ENCODE measurements at regions not wholly inside any gene's neighbourhood (a gene's known extent, or its start where the extent isn't known, plus 50 kb on each side); places are given as distances from the start of the nearest gene placed in this dataset.
"Not testable (repeated sequence)": the region's sequence is repeated elsewhere in the genome, so short reads cannot be mapped to it uniquely, and the experiment has no call there.

GRCh38 chr4:17038510-17039176 is 140.2 kb upstream of the LDB2 start:
- no peak for DNase-seq

GRCh38 chr4:17033768-17034181 is 135.3 kb upstream of the LDB2 start:
- DNase-seq, result no peak

- DNase-seq, result no peak
These were observed 134.8 kb upstream of the LDB2 start for GRCh38 chr4:17033025-17033767.

GRCh38 chr4:17030543-17030942 is 132.1 kb upstream of the LDB2 start:
- no peak for DNase-seq

GRCh38 chr4:17029964-17030363 is 131.5 kb upstream of the LDB2 start:
- no peak for DNase-seq

- DNase-seq, result no peak
These were observed 131.0 kb upstream of the LDB2 start for GRCh38 chr4:17029432-17029831.

GRCh38 chr4:17027495-17027894 is 129.1 kb upstream of the LDB2 start:
- DNase-seq, result no peak

- no peak for DNase-seq
These were observed 126.0 kb upstream of the LDB2 start for GRCh38 chr4:17024425-17024824.

- DNase-seq, result no peak
These were observed 122.5 kb upstream of the LDB2 start for GRCh38 chr4:17020901-17021300.

- no peak for DNase-seq
These were observed 122.0 kb upstream of the LDB2 start for GRCh38 chr4:17020451-17020850.

GRCh38 chr4:17018621-17019020 is 120.2 kb upstream of the LDB2 start:
- not testable (repeated sequence) for DNase-seq

- no peak for DNase-seq
These were observed 119.6 kb upstream of the LDB2 start for GRCh38 chr4:17018013-17018412.

- no peak for DNase-seq
These were observed 115.0 kb upstream of the LDB2 start for GRCh38 chr4:17013382-17014006.

GRCh38 chr4:17012451-17012850 is 114.0 kb upstream of the LDB2 start:
- no peak for DNase-seq

GRCh38 chr4:17010426-17011087 is 112.1 kb upstream of the LDB2 start:
- no peak for DNase-seq

GRCh38 chr4:17009871-17010367 is 111.5 kb upstream of the LDB2 start:
- no peak for DNase-seq

- DNase-seq, result no peak
These were observed 110.4 kb upstream of the LDB2 start for GRCh38 chr4:17008834-17009345.

- not testable (repeated sequence) for DNase-seq
These were observed 105.4 kb upstream of the LDB2 start for GRCh38 chr4:17003606-17004392.

- DNase-seq, result no peak
These were observed 97.0 kb upstream of the LDB2 start for GRCh38 chr4:16995451-16995850.

- no peak for DNase-seq
These were observed 95.8 kb upstream of the LDB2 start for GRCh38 chr4:16993956-16994840.

GRCh38 chr4:16992566-16993225 is 94.3 kb upstream of the LDB2 start:
- DNase-seq, result no peak

All from AML-193 (cell line).